GM21390 (cell line): ENCODE measurements at regions not wholly inside any gene's neighbourhood (a gene's known extent, or its start where the extent isn't known, plus 50 kb on each side); places are given as distances from the start of the nearest gene placed in this dataset.

ENCODE experiments used
- ATAC-seq: cut with Tn5 transposase; IDR thresholded peaks from one replicate; pipeline ENCODE4 v1.9.1; 2021; ENCODE audit not compliant: unreplicated experiment

GRCh38 chr3:188940573-188940932, 231.2 kb upstream of the TPRG1 start:
- no peak for ATAC-seq

- no peak for ATAC-seq
These were observed 230.7 kb upstream of the TPRG1 start for GRCh38 chr3:188941103-188941502.

GRCh38 chr3:188942191-188942590, 229.6 kb upstream of the TPRG1 start:
- no peak for ATAC-seq

GRCh38 chr3:188943591-188943990, 228.2 kb upstream of the TPRG1 start:
- ATAC-seq, result no peak

- ATAC-seq, result no peak
These were observed 227.7 kb upstream of the TPRG1 start for GRCh38 chr3:188944108-188944507.

- ATAC-seq, result no peak
These were observed 225.2 kb upstream of the TPRG1 start for GRCh38 chr3:188946351-188947240.

GRCh38 chr3:188947401-188948280, 224.1 kb upstream of the TPRG1 start:
- no peak for ATAC-seq

GRCh38 chr3:188948281-188948996, 223.3 kb upstream of the TPRG1 start:
- ATAC-seq, result no peak

GRCh38 chr3:188948997-188949389, 222.8 kb upstream of the TPRG1 start:
- ATAC-seq, result no peak

GRCh38 chr3:188949456-188949855, 222.3 kb upstream of the TPRG1 start:
- ATAC-seq, result no peak

GRCh38 chr3:188949996-188950395, 221.8 kb upstream of the TPRG1 start:
- no peak for ATAC-seq

- no peak for ATAC-seq
These were observed 220.8 kb upstream of the TPRG1 start for GRCh38 chr3:188950832-188951489.

- no peak for ATAC-seq
These were observed 220.0 kb upstream of the TPRG1 start for GRCh38 chr3:188951734-188952133.

GRCh38 chr3:188954590-188955208, 217.1 kb upstream of the TPRG1 start:
- no peak for ATAC-seq

GRCh38 chr3:188955919-188956318, 215.9 kb upstream of the TPRG1 start:
- ATAC-seq, result no peak

GRCh38 chr3:188956839-188957489, 214.8 kb upstream of the TPRG1 start:
- no peak for ATAC-seq

- ATAC-seq, result no peak
These were observed 212.8 kb upstream of the TPRG1 start for GRCh38 chr3:188959013-188959412.

- ATAC-seq, result no peak
These were observed 209.2 kb upstream of the TPRG1 start for GRCh38 chr3:188962253-188963247.

GRCh38 chr3:188964957-188965356, 206.8 kb upstream of the TPRG1 start:
- no peak for ATAC-seq
